Fibroblast of skin of right biceps (primary cell): ENCODE measurements at regions not wholly inside any gene's neighbourhood (a gene's known extent, or its start where the extent isn't known, plus 50 kb on each side); places are given as distances from the start of the nearest gene placed in this dataset.

Source experiments
- DNase-seq: peaks from one replicate; pipeline ENCODE4 v3.0.0-alpha.2; 2013

- no peak for DNase-seq
Observed at GRCh38 chr4:135290136-135290535, 1088.5 kb upstream of the PABPC4L start.

DNA sequence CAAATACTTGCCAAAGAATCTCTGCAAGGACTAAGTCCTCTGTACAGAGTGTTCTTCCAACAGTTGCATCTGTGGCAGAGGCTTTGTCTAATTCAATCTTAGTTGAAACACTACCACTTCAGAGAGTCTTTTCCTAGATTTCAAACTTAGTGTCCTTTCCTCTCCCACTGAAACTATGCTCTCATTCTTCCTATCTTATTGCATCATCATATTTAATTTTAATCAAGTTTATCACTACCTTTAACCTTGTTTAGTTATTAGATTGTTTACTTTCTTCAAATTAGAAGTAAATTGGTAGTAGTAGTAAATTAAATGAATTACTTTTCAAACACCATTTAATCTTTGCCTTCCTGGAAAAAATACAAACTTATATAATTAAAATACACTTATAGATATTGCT lies 1082.3 kb upstream of the PABPC4L start:
- no peak for DNase-seq

- peak; percentile 31 for DNase-seq
Observed at GRCh38 chr4:135282676-135283075, 1081.1 kb upstream of the PABPC4L start.

DNA sequence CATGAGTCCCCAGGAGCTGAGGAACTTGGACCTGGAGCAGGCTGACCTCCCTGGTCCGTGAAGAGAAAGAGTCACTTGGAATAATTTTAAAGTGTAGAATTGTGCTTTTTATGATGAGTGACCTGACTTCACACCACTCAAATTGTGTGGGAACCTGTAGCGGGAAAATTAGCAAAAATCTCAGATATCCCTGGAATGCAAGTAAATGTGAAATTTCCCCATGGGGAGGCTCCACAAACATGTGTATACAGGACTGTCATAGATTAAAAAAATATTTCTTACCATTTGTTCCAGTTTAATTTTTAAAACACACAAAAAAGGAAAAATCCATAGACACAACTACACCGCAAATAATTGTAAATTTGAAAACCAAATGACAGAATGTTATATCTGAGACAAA lies 1079.6 kb upstream of the PABPC4L start:
- DNase-seq, result peak; percentile 44

- no peak for DNase-seq
Observed at GRCh38 chr4:135277980-135278315, 1076.4 kb upstream of the PABPC4L start.

GRCh38 chr4:135277068-135277979 lies 1075.7 kb upstream of the PABPC4L start:
- peak; percentile 86 for DNase-seq

DNA sequence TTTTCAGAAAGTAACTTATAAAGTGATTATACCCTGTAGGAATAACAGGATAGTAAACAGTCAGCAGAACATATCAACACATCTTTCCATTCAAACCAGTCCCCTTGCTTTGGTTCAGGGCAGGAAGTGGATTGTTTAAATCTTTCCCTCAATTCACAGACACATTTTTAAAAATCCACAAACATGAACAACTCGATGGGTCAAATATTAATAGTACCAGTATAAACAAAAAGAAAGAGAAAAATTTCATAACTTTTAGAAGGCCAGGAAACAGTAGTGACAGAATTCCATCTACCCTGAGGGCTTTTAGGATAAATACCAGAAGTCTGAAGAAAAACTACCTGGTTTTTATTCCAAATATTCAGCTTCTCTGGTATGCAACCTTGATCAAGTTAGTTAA lies 1072.8 kb upstream of the PABPC4L start:
- DNase-seq, result peak; percentile 26

GRCh38 chr4:135269125-135269890 lies 1067.7 kb upstream of the PABPC4L start:
- no peak for DNase-seq

DNA sequence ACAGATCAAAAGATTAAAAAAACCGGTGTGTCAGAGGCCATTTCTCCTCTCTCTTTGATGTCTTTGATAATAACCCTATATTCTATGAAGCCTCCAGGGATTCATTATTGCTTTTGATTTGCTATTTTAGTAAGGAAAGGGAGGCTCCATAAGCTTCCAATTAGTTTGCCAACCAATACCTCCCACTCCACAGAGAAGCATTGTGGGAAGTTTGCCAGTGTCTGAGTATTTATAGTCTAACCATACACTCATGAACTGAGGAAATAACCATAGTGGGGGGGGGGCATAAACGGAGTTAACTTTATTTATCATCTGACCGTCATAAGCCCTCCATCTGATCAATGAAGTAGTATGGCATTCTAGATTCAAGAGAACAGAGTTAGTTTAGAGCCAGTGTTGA lies 1066.8 kb upstream of the PABPC4L start:
- peak; percentile 39 for DNase-seq

DNA sequence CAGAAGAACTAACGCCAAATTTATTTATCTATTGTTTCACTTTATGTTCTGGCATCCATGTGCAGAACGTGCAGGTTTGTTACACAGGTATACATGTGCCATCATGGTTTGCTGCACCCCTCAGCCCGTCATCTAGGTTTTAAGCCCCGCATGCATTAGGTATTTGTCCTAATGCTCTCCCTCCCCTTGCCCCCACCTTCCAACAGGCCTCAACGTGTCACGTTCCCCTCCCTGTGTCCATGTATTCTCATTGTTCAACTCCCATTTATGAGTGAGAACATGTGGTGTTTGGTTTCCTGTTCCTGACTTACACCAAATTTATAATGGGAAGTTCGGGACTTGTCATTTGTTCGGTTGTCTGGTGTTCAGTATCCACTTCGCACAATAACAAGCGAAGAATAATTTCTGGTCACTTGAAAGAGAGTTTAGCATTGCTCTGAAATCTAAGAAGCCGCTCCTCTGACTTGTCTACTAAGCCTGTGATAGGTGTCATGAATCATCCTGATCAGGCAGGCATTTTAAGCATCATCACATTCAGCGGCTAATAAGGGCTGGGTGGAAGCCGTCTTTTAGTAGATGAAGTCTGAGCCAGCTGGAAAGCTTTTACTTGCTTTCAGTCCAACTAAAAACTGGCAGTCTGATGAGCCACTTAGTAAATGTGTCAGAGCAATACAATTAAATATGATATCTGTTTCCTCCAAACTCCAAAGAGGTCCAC lies 1065.7 kb upstream of the PABPC4L start:
- peak; percentile 55 for DNase-seq

DNA sequence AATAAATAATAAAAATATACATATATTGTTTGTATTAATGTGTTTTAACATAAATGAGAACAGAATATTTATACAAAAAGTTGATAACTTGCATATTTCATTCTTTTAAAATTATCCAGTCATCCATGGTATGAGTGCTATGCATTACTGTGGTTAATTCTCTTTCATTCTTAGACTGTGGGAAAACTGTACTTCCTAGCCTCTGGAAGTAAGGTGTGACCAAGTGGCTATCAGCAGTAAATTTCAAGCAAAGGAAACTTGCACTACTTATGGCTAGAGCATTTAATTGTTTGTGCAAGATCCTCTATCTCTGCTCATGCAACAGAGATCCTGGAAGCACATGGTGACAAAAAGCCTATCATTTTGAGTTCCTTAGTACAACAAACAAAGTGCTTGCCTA lies 1054.5 kb upstream of the PABPC4L start:
- peak; percentile 82 for DNase-seq

- no peak for DNase-seq
Observed at GRCh38 chr4:135250040-135250439, 1048.5 kb upstream of the PABPC4L start.

GRCh38 chr4:135249024-135249423 lies 1047.4 kb upstream of the PABPC4L start:
- no peak for DNase-seq

- DNase-seq, result peak; percentile 77
Observed at GRCh38 chr4:135244696-135245095, 1043.1 kb upstream of the PABPC4L start.

GRCh38 chr4:135244056-135244455 lies 1042.5 kb upstream of the PABPC4L start:
- DNase-seq, result peak; percentile 70

- DNase-seq, result no peak
Observed at GRCh38 chr4:135240796-135241195, 1039.2 kb upstream of the PABPC4L start.

GRCh38 chr4:135239964-135240363 lies 1038.4 kb upstream of the PABPC4L start:
- DNase-seq, result no peak

GRCh38 chr4:135238940-135239339 lies 1037.4 kb upstream of the PABPC4L start:
- DNase-seq, result peak; percentile 53

DNA sequence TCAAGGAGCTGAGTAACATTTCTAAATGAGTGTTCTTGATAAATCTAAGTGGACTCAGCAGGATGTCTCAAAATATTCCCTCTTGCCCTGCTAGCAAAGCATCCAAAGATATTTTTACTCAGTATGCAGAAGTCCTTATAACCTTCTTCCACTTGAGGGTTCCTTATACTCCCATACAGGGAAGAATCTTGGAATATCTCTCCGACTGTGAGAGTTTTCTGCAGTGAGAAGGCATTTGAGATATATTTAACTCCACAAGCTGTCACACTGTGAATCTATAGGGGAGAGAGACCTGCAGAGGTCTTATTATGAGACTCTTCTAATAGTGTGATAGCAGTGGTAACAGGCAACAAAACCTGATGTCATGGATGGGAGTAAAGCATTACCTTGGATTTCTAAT lies 1034.5 kb upstream of the PABPC4L start:
- no peak for DNase-seq

GRCh38 chr4:135227842-135228241 lies 1026.3 kb upstream of the PABPC4L start:
- DNase-seq, result no peak

DNA sequence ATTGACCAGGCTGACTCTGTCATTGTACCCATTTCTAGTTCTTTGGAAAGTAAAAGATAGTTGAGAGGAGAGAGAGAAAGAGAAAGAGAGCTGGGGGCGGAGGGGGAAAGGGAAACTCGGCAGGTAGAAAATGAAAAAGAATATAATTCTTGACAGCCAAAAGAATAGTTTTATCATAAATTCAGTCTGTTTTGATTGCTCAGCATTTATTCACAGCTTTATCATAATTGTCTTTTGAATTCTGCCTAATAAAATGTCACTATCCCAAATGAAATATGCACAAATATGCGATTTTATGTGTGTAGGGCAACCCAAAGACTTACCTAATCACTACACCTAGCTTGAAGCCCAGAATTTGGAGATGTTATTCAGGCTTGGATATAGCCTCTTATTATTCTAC lies 1024.0 kb upstream of the PABPC4L start:
- DNase-seq, result no peak

DNA sequence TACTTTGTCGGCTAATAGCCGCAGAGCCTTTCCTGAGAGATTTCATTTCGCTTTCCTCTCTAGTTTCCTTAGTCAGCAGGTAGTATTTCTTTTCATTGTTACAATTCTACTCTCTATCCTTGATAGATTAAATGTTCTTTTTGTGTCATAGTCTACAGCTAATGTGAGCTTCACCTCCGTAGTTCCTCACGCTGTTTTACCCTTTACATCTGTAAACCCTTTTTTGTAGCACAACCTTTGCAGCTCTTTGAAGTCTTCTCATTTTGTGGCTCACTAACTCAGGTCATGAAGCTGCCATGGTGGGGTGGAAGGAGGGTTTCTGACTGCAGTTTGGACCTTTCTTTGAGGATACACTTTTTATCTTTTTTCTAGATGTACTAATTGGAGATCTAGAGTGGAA lies 1008.8 kb upstream of the PABPC4L start:
- no peak for DNase-seq

- peak; percentile 23 for DNase-seq
Observed at GRCh38 chr4:135207531-135207930, 1005.9 kb upstream of the PABPC4L start.

GRCh38 chr4:135204311-135204710 lies 1002.7 kb upstream of the PABPC4L start:
- DNase-seq, result no peak
